ENCODE measurements at regions not wholly inside any gene's neighbourhood (a gene's known extent, or its start where the extent isn't known, plus 50 kb on each side); places are given as distances from the start of the nearest gene placed in this dataset.

- no peak for TF ChIP-seq ZNF114 (CRISPR knock-in tag; IDR thresholded peaks at IDR 0.05)
- no peak for TF ChIP-seq POLR2AphosphoS5 (IDR thresholded peaks at IDR 0.05; ENCODE audit: low read depth)
- TF ChIP-seq, protein P1, sequence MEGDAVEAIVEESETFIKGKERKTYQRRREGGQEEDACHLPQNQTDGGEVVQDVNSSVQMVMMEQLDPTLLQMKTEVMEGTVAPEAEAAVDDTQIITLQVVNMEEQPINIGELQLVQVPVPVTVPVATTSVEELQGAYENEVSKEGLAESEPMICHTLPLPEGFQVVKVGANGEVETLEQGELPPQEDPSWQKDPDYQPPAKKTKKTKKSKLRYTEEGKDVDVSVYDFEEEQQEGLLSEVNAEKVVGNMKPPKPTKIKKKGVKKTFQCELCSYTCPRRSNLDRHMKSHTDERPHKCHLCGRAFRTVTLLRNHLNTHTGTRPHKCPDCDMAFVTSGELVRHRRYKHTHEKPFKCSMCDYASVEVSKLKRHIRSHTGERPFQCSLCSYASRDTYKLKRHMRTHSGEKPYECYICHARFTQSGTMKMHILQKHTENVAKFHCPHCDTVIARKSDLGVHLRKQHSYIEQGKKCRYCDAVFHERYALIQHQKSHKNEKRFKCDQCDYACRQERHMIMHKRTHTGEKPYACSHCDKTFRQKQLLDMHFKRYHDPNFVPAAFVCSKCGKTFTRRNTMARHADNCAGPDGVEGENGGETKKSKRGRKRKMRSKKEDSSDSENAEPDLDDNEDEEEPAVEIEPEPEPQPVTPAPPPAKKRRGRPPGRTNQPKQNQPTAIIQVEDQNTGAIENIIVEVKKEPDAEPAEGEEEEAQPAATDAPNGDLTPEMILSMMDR (conservative IDR thresholded peaks at IDR 0.05; ENCODE audit: low read depth in 2 of 2) = no peak
- no peak for TF ChIP-seq EZH2 (IDR thresholded peaks at IDR 0.05; ENCODE audit: low read depth, unreplicated experiment)
- no peak for TF ChIP-seq ZNF331 (CRISPR knock-in tag; IDR thresholded peaks at IDR 0.05; ENCODE audit: low read depth)
- TF ChIP-seq NANOG (IDR thresholded peaks at IDR 0.05; ENCODE audit: borderline replicate concordance) = no peak
- TF ChIP-seq, protein P2, sequence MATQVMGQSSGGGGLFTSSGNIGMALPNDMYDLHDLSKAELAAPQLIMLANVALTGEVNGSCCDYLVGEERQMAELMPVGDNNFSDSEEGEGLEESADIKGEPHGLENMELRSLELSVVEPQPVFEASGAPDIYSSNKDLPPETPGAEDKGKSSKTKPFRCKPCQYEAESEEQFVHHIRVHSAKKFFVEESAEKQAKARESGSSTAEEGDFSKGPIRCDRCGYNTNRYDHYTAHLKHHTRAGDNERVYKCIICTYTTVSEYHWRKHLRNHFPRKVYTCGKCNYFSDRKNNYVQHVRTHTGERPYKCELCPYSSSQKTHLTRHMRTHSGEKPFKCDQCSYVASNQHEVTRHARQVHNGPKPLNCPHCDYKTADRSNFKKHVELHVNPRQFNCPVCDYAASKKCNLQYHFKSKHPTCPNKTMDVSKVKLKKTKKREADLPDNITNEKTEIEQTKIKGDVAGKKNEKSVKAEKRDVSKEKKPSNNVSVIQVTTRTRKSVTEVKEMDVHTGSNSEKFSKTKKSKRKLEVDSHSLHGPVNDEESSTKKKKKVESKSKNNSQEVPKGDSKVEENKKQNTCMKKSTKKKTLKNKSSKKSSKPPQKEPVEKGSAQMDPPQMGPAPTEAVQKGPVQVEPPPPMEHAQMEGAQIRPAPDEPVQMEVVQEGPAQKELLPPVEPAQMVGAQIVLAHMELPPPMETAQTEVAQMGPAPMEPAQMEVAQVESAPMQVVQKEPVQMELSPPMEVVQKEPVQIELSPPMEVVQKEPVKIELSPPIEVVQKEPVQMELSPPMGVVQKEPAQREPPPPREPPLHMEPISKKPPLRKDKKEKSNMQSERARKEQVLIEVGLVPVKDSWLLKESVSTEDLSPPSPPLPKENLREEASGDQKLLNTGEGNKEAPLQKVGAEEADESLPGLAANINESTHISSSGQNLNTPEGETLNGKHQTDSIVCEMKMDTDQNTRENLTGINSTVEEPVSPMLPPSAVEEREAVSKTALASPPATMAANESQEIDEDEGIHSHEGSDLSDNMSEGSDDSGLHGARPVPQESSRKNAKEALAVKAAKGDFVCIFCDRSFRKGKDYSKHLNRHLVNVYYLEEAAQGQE (IDR thresholded peaks at IDR 0.05; ENCODE audit: unreplicated experiment) = no peak
- no peak for TF ChIP-seq ETS1 (IDR thresholded peaks at IDR 0.05)
- TF ChIP-seq STAT1 (IDR thresholded peaks at IDR 0.05; ENCODE audit: unreplicated experiment) = no peak
- TF ChIP-seq CREB1 (CRISPR knock-in tag; IDR thresholded peaks at IDR 0.05; ENCODE audit: low read depth) = no peak
Observed at GRCh38 chr2:160628811-160629210, 135.2 kb upstream of the RBMS1 start (continued).

GRCh38 chr2:160630801-160631590 lies 137.4 kb upstream of the RBMS1 start:
- DNase-seq (ENCODE audit: low spot score) (no peak), ATAC-seq (no peak)
- H3F3A ChIP-seq (replicated peaks; ENCODE audit: low read depth) = no peaks in the 10 kb centered on the region
- no peak overlapping the region for H3K27ac Mint-ChIP-seq
- H2AFZ ChIP-seq = peak overlapping the region; percentile 98
- H3K9me2 ChIP-seq (ENCODE audit: insufficient read depth) = peaks cover 4% of the 10 kb centered on the region; the same call in 1 of the 2 replicates
- H3K27me3 Mint-ChIP-seq (ENCODE audit: insufficient read depth, low read depth, poor library complexity) = no peaks in the 10 kb centered on the region
- H3K4me1 Mint-ChIP-seq = peaks cover 16% of the 10 kb centered on the region; the same call in 2 of the 3 replicates
- no peak overlapping the region for H3K4me3 Mint-ChIP-seq
- no peak overlapping the region for H3K4me2 ChIP-seq
- H3K36me3 ChIP-seq (ENCODE audit: insufficient read depth) = no peaks in the 10 kb centered on the region
- no peaks in the 10 kb centered on the region; the same call in 2 of the 3 replicates for H3K9me3 Mint-ChIP-seq
- H3K4me3 ChIP-seq = no peak overlapping the region
- H3K4me1 ChIP-seq (ENCODE audit: insufficient read depth) = peaks cover 19% of the 10 kb centered on the region
- H3K36me3 Mint-ChIP-seq (ENCODE audit: low read depth) = no peaks in the 10 kb centered on the region
- TF ChIP-seq EZH2phosphoT487 (IDR thresholded peaks at IDR 0.05; ENCODE audit: unreplicated experiment) = no peak
- TF ChIP-seq EZH2 (IDR thresholded peaks at IDR 0.05; ENCODE audit: low read depth, unreplicated experiment) = no peak
- no peak overlapping the region for H3K27ac ChIP-seq (ENCODE audit: low read depth)
- H3K27me3 ChIP-seq (ENCODE audit: insufficient read depth) = no peaks in the 10 kb centered on the region
- H3K79me2 ChIP-seq (replicated peaks; ENCODE audit: insufficient read depth) = no peaks in the 10 kb centered on the region
- no peaks in the 10 kb centered on the region for H4K20me1 ChIP-seq (replicated peaks; ENCODE audit: insufficient read depth)
